H1 (cell line): ENCODE measurements at regions not wholly inside any gene's neighbourhood (a gene's known extent, or its start where the extent isn't known, plus 50 kb on each side); places are given as distances from the start of the nearest gene placed in this dataset.

Experiments used
- CTCF ChIA-PET: fragments of 300-600 bp; sonication (Branson Sonifier 250); formaldehyde crosslinking; loops from one replicate; lab custom pipeline; 2021; ENCODE audit not compliant: partially characterized antibody; lab: Charles Lee
- POLR2A ChIA-PET: fragments of 300-600 bp; sonication (Branson Sonifier 250); formaldehyde crosslinking; loops from one replicate; lab custom pipeline; 2021; ENCODE audit warnings: inconsistent platforms; ENCODE audit not compliant: partially characterized antibody; lab: Charles Lee
- DNase-seq, 2 experiments: peaks; one replicate each; pipeline versions ENCODE4 v3.0.0 to v3.0.0-alpha.2; 2010 to 2022; ENCODE audit warnings: low spot score in 2 of 2, low read depth in 1 of 2, mixed read lengths in 1 of 2
- FAIRE-seq: peaks from 2 replicates; lab custom pipeline; 2011; peaks lifted over from hg19 to GRCh38; lab: Jason Lieb, UNC
- H2AFZ ChIP-seq: 2 replicates; pipeline ENCODE4 v1.8.1; 2012; ENCODE audit warnings: low read length, inconsistent platforms
- H2AK5ac ChIP-seq: 2 replicates; pipeline ENCODE4 v1.6.1; 2013; ENCODE audit warnings: low read depth, low read length
- H2BK120ac ChIP-seq: replicated peaks from 2 replicates; pipeline ENCODE3; 2013; ENCODE audit warnings: low read depth, low read length, inconsistent platforms
- H2BK12ac ChIP-seq: 2 replicates; pipeline ENCODE4 v1.6.1; 2013; ENCODE audit warnings: low read depth, low read length
- H2BK15ac ChIP-seq: 2 replicates; pipeline ENCODE4 v1.6.1; 2013; ENCODE audit warnings: low read length
- H2BK20ac ChIP-seq: 2 replicates; pipeline ENCODE4 v1.6.1; 2013; ENCODE audit warnings: low read length
- H2BK5ac ChIP-seq: 2 replicates; pipeline ENCODE4 v1.6.1; 2013; ENCODE audit warnings: low read depth, low read length
- H3K14ac ChIP-seq: 2 replicates; pipeline ENCODE4 v1.6.1; 2013; ENCODE audit warnings: inconsistent platforms; ENCODE audit not compliant: insufficient read length
- H3K18ac ChIP-seq: 2 replicates; pipeline ENCODE4 v1.6.1; 2013; ENCODE audit warnings: low read length; ENCODE audit errors: extremely low read depth
- H3K23ac ChIP-seq: 2 replicates; pipeline ENCODE4 v1.6.1; 2013; ENCODE audit warnings: inconsistent platforms; ENCODE audit not compliant: insufficient read length
- H3K23me2 ChIP-seq: 2 replicates; pipeline ENCODE4 v1.6.1; 2013; ENCODE audit warnings: low read depth, low read length
- H3K27ac ChIP-seq: 2 replicates; pipeline ENCODE4 v1.6.1; 2011; ENCODE audit warnings: low read depth, low read length, inconsistent platforms
- H3K27me3 ChIP-seq, 4 experiments: replicated peaks in 1 of 4; 1 replicate in 1 of 4; 2 replicates in 3 of 4; pipeline versions ENCODE4 v1.6.1 to v1.8.1; 2011 to 2013; ENCODE audit warnings: low read length in 3 of 4, mild to moderate bottlenecking in 3 of 4, inconsistent platforms in 2 of 4, mixed read lengths in 2 of 4, moderate library complexity in 1 of 4; ENCODE audit not compliant: control insufficient read depth in 3 of 4, insufficient read depth in 3 of 4; ENCODE audit errors: extremely low read depth in 1 of 4
- H3K36me3 ChIP-seq, 4 experiments: 2 replicates each; pipeline versions ENCODE4 v1.6.1 to v1.8.1; 2011 to 2013; ENCODE audit warnings: mild to moderate bottlenecking in 4 of 4, low read length in 3 of 4, moderate library complexity in 2 of 4, control low read depth in 1 of 4, inconsistent platforms in 1 of 4; ENCODE audit not compliant: insufficient read depth in 4 of 4, control insufficient read depth in 2 of 4
- H3K4ac ChIP-seq: replicated peaks from 2 replicates; pipeline ENCODE3; 2013; ENCODE audit warnings: low read length, low read depth, mixed read lengths, inconsistent platforms; ENCODE audit not compliant: insufficient read length
- H3K4me1 ChIP-seq, 4 experiments: replicated peaks in 1 of 4; 1 replicate in 1 of 4; 2 replicates in 3 of 4; pipeline versions ENCODE4 v1.6.1 to v1.8.1; 2011 to 2013; ENCODE audit warnings: low read length in 3 of 4, inconsistent platforms in 2 of 4, mixed read lengths in 1 of 4; ENCODE audit not compliant: insufficient read depth in 4 of 4, control insufficient read depth in 3 of 4
- H3K4me2 ChIP-seq, 2 experiments: 2 replicates each; pipeline versions ENCODE4 v1.6.1 to v1.8.1; 2011 to 2013; ENCODE audit warnings: low read depth in 2 of 2, low read length in 2 of 2, control low read depth in 1 of 2, inconsistent platforms in 1 of 2, mild to moderate bottlenecking in 1 of 2; ENCODE audit not compliant: insufficient read depth in 1 of 2
- H3K4me3 ChIP-seq, 4 experiments: fragments of 200-600, 300-600 bp in 1 of 4; sonication (generic), shearing (Covaris generic), sonication (Bioruptor Twin) in 1 of 4; 2 replicates each; pipeline versions ENCODE4 v1.5.1 to v1.8.1; 2011 to 2016; ENCODE audit warnings: low read length in 4 of 4, low read depth in 3 of 4, control low read depth in 2 of 4, inconsistent platforms in 2 of 4, mild to moderate bottlenecking in 2 of 4, mixed read lengths in 1 of 4, moderate library complexity in 1 of 4; ENCODE audit not compliant: insufficient read depth in 2 of 4; ENCODE audit errors: extremely low read depth in 1 of 4
- H3K56ac ChIP-seq: replicated peaks from 2 replicates; pipeline ENCODE3; 2013; ENCODE audit warnings: low read depth, mild to moderate bottlenecking, mixed read lengths, low read length, inconsistent platforms; ENCODE audit not compliant: insufficient read length
- H3K79me1 ChIP-seq: 2 replicates; pipeline ENCODE4 v1.6.1; 2013; ENCODE audit warnings: low read depth, low read length, control low read depth
- H3K79me2 ChIP-seq, 2 experiments: 2 replicates each; pipeline versions ENCODE4 v1.6.1 to v1.8.1; 2012 to 2013; ENCODE audit warnings: low read length in 2 of 2, mild to moderate bottlenecking in 2 of 2, inconsistent platforms in 1 of 2; ENCODE audit not compliant: insufficient read depth in 2 of 2, control insufficient read depth in 1 of 2
- H3K9ac ChIP-seq, 4 experiments: replicated peaks in 1 of 4; 1 replicate in 1 of 4; 2 replicates in 3 of 4; pipeline versions ENCODE4 v1.6.1 to v1.8.1; 2011 to 2013; ENCODE audit warnings: low read depth in 3 of 4, low read length in 3 of 4, control low read depth in 2 of 4, mild to moderate bottlenecking in 2 of 4, moderate library complexity in 2 of 4, inconsistent platforms in 1 of 4; ENCODE audit errors: extremely low read depth in 1 of 4
- H3K9me3 ChIP-seq, 2 experiments: 2 replicates each; pipeline versions ENCODE4 v1.6.1 to v1.8.1; 2012 to 2013; ENCODE audit warnings: mild to moderate bottlenecking in 2 of 2, moderate library complexity in 2 of 2, control low read depth in 1 of 2, inconsistent platforms in 1 of 2, low read depth in 1 of 2, low read length in 1 of 2, mixed read lengths in 1 of 2; ENCODE audit not compliant: insufficient read depth in 2 of 2
- H4K20me1 ChIP-seq, 2 experiments: replicated peaks in 1 of 2; 2 replicates each; pipeline versions ENCODE3 to v1.8.1; 2011 to 2013; ENCODE audit warnings: inconsistent platforms in 2 of 2, low read length in 2 of 2, mild to moderate bottlenecking in 1 of 2; ENCODE audit not compliant: insufficient read depth in 2 of 2, control insufficient read depth in 1 of 2
- H4K5ac ChIP-seq: 2 replicates; pipeline ENCODE4 v1.6.1; 2013; ENCODE audit warnings: low read length, low read depth, mixed read lengths, inconsistent platforms; ENCODE audit not compliant: insufficient read length
- H4K8ac ChIP-seq: 2 replicates; pipeline ENCODE4 v1.8.0; 2013; ENCODE audit warnings: mild to moderate bottlenecking, moderate library complexity, low read length, inconsistent platforms; ENCODE audit not compliant: insufficient read depth; ENCODE audit errors: extremely low read depth
- H4K91ac ChIP-seq: replicated peaks from 2 replicates; pipeline ENCODE3; 2013; ENCODE audit warnings: low read length, mixed read lengths, inconsistent platforms; ENCODE audit not compliant: insufficient read length
- BCL11A ChIP-seq, 2 experiments: IDR thresholded peaks; one replicate each; pipeline ENCODE4 v1.6.1; 2011; ENCODE audit warnings: low read depth in 2 of 2, low read length in 2 of 2, mild to moderate bottlenecking in 2 of 2
- CBX5 ChIP-seq: fragments of 300-800, 300-1000 bp; sonication (generic); IDR thresholded peaks from 2 replicates; pipeline ENCODE4 v1.7.1; 2016; ENCODE audit warnings: antibody characterized with exemption, low read length, low read depth
- CHD2 ChIP-seq: IDR thresholded peaks from 2 replicates; pipeline ENCODE4 v1.6.1; 2012; ENCODE audit warnings: low read length, improper control_type of control experiment
- EP300 ChIP-seq, 2 experiments: IDR thresholded peaks; 1 replicate in 1 of 2; 2 replicates in 1 of 2; pipeline ENCODE4 v1.6.1; 2011 to 2012; ENCODE audit warnings: low read depth in 2 of 2, low read length in 2 of 2, mild to moderate bottlenecking in 2 of 2, borderline replicate concordance in 1 of 2, inconsistent platforms in 1 of 2, moderate library complexity in 1 of 2
- GTF2F1 ChIP-seq: IDR thresholded peaks from 2 replicates; pipeline ENCODE4 v1.6.1; 2012; ENCODE audit warnings: low read depth, low read length, improper control_type of control experiment, borderline replicate concordance
- JUND ChIP-seq: IDR thresholded peaks from 2 replicates; pipeline ENCODE4 v1.6.1; 2011; ENCODE audit warnings: mild to moderate bottlenecking, improper control_type of control experiment, low read length
- SIN3A ChIP-seq, 2 experiments: IDR thresholded peaks in 1 of 2; conservative IDR thresholded peaks in 1 of 2; 2 replicates each; pipeline ENCODE4 v1.6.1; 2011 to 2012; ENCODE audit warnings: low read length in 2 of 2, improper control_type of control experiment in 1 of 2, low read depth in 1 of 2, mild to moderate bottlenecking in 1 of 2
- SP2 ChIP-seq: IDR thresholded peaks from 2 replicates; pipeline ENCODE4 v1.6.1; 2012; ENCODE audit warnings: mild to moderate bottlenecking, low read length, inconsistent platforms
- SUZ12 ChIP-seq: fragments of 200-600 bp; sonication (generic); IDR thresholded peaks from 2 replicates; pipeline ENCODE4 v1.6.1; 2012; ENCODE audit warnings: mild to moderate bottlenecking, inconsistent platforms, low read length, moderate library complexity, mixed read lengths
- YY1 ChIP-seq: IDR thresholded peaks from 2 replicates; pipeline ENCODE4 v1.6.1; 2011; ENCODE audit warnings: low read depth, mild to moderate bottlenecking, low read length
- ZNF274 ChIP-seq: IDR thresholded peaks from 2 replicates; pipeline ENCODE4 v1.7.0; 2012; ENCODE audit warnings: low read length, borderline replicate concordance; ENCODE audit errors: extremely low read depth
- WGBS, 2 experiments: shearing (Covaris generic) in 1 of 2; methylation state at CpG; one replicate each; pipeline versions ENCODE4 v1.1.6 to v1.1.7; 2013 to 2015; ENCODE audit warnings: low lambda C conversion rate in 2 of 2, mixed read lengths in 2 of 2, inconsistent platforms in 1 of 2, low coverage in 1 of 2, missing lambda C conversion rate in 1 of 2; ENCODE audit not compliant: insufficient replicate concordance in 2 of 2, insufficient coverage in 1 of 2, insufficient read length in 1 of 2; ENCODE audit errors: extremely low coverage in 1 of 2, missing lambda C conversion rate in 1 of 2; 5-methylcytosine and 5-hydroxymethylcytosine counted together
- TF ChIP-seq, protein P1 (sequence below): IDR thresholded peaks from 2 replicates; pipeline ENCODE4 v1.6.1; 2012; ENCODE audit warnings: inconsistent platforms

GRCh38 chr12:71027856-71028255 lies 107.3 kb upstream of the PTPRR start (continued):
- TF ChIP-seq GTF2F1 = no peak

DNA sequence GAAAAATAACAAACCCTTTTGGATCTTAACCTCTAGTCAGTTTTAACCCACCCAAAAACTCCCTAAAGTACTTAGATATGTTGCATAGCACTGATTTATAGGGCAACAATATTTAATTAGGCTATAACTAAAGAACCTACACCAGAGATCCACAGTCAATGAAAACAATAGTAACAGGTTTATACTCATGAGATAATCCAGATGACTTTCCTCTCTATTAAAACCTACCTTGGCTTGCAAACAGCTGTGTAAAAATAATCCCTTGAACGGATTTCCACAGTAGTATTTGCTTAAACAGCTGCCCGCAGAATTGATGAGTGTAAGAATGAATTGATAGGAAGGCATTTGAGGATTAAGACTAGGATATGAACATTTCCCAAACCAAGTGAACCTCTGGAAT lies 104.3 kb upstream of the PTPRR start:
- Histone ChIP-seq H3K79me2 (no peaks in the 10 kb centered on the region), H3K9me3 (no peaks in the 10 kb centered on the region), H4K20me1 (no peaks in the 10 kb centered on the region), H3K18ac (no peak overlapping the region), H3K79me1 (no peaks in the 10 kb centered on the region), H3K4me2 (no peak overlapping the region), H3K36me3 (no peaks in the 10 kb centered on the region), H2BK12ac (no peak overlapping the region), H4K5ac (no peak overlapping the region), H2AFZ (no peak overlapping the region), H2BK5ac (no peak overlapping the region), H3K23me2 (no peaks in the 10 kb centered on the region), H3K9ac (no peak overlapping the region), H2BK15ac (no peak overlapping the region), H2AK5ac (no peak overlapping the region), H3K56ac (no peak overlapping the region), H3K4me1 (peaks cover 0 to 7% (median 2%) of the 10 kb centered on the region in 4 experiments; a peak in 2 of 7 replicates), H4K91ac (no peak overlapping the region), H3K4me3 (no peak overlapping the region), H3K27ac (no peak overlapping the region), H3K23ac (no peak overlapping the region), H3K4ac (no peak overlapping the region), H2BK20ac (no peak overlapping the region), H4K8ac (no peak overlapping the region), H2BK120ac (no peak overlapping the region), H3K27me3 (no peaks in the 10 kb centered on the region), H3K14ac (no peak overlapping the region)
- FAIRE-seq (no peak), DNase-seq (no peak)
- ChIA-PET POLR2A (no interaction called here), CTCF (no interaction called here)
- 94% methylated on average over 2 of the region's 2 CpGs; no CpG with 5 or more reads in 1 of the 2 experiments for WGBS, 2 experiments
- TF ChIP-seq CHD2 = no peak
- TF ChIP-seq EP300 (IDR thresholded peaks at IDR 0.05; ENCODE audit: borderline replicate concordance in 1 of 2, low read depth in 2 of 2, low read length in 2 of 2) = no peak
- no peak for TF ChIP-seq SUZ12
- no peak for TF ChIP-seq ZNF274
- no peak for TF ChIP-seq YY1
- TF ChIP-seq CBX5 = no peak
- no peak for TF ChIP-seq BCL11A (IDR thresholded peaks at IDR 0.05; ENCODE audit: low read depth in 2 of 2, low read length in 2 of 2)
- TF ChIP-seq, protein P1, sequence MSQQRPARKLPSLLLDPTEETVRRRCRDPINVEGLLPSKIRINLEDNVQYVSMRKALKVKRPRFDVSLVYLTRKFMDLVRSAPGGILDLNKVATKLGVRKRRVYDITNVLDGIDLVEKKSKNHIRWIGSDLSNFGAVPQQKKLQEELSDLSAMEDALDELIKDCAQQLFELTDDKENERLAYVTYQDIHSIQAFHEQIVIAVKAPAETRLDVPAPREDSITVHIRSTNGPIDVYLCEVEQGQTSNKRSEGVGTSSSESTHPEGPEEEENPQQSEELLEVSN = no peak
- no peak for TF ChIP-seq GTF2F1
- no peak for TF ChIP-seq SP2
- TF ChIP-seq JUND = no peak
- TF ChIP-seq SIN3A (conservative IDR thresholded peaks at IDR 0.05 in 1 of 2, IDR thresholded peaks at IDR 0.05 in 1 of 2; ENCODE audit: low read depth in 1 of 2, low read length in 2 of 2) = no peak
